GM04504 (cell line): ENCODE measurements at regions not wholly inside any gene's neighbourhood (a gene's known extent, or its start where the extent isn't known, plus 50 kb on each side); places are given as distances from the start of the nearest gene placed in this dataset.

Source experiments
- DNase-seq: peaks from one replicate; pipeline ENCODE4 v3.0.0-alpha.2; 2012; ENCODE audit warnings: low read depth

DNA sequence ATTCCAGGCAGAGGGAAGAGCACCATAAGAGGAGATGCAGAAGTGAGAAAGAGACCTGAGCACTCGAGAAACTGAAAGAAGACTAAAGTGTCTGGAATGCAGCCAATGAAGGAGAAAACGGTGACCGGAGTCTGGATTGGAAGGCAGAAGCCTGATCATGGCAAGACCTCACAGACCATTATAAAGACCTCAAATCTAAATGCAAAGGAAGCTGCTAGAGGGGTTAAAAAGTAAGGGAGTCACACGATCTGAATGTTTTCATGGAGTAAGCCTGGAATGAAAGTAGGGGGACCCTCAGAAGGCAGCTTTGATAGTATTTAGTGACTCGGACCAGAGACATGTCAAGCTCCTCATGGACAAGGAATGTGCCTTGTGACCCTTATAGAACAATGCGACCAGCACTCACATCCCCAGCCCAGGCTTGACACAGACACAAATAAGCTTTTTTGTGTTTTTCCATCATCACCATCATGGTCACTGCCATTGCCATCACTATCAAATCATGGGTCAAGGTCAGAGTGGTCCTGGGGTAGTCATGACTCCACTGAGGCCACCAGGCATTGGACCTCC lies 183.6 kb downstream of the SEC16B start:
- no peak for DNase-seq

DNA sequence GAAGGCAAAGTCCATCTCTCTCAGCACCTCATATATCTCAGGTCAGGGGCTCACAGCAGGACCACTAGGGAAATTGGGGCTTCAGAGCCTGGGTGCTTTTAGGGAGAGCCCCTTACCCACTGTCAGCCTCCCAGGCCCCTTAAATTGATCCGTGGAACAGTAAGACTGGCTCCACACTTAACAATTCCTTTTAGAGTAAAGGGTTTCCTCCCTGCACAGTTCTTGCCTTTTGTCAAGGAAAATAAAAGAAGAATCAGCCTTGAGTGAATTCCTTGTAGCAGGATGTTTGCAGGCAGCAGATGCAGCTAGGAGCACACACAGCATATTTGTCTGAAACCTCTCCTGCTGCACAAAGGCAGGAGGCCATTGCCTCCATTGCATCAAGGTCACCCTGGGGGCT lies 184.9 kb downstream of the SEC16B start:
- no peak for DNase-seq

DNA sequence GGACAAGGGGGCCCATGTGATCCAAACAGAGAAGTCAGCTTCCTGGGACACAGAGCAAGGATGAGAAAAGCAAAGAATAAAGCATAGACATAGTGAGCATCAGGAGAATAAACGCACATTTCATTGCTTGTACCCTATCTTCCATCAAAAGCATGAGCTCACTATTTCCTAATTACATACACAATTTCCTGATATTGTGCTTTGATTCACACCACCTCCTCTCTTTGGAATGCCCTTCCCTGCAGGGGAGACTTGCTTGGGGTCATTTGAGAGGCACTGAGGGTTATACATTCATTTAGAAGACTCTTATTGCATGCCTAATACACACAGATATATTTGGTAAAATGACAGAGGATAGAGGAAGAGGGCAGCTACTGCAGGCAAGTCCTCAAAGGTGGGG lies 185.4 kb downstream of the SEC16B start:
- no peak for DNase-seq

DNA sequence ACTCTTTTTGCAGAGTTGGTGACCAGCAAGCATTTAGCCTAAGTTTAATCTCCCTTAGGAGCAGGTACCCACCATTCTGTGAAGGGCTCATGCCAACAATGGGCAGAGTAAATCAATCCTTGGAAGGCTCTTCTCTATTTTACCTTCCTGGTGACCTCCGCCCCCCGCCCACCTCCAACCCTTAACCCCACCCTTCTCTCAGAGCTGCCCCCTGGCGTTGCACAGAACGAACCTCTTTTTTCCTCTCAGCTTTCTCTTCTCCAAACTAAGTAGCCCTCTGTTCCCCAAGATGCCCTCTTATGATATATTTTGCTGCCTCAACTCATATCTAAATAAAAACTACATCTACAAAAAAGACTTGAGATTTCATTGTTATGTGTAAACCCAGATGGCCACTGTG lies 186.8 kb downstream of the SEC16B start:
- DNase-seq: no peak

DNA sequence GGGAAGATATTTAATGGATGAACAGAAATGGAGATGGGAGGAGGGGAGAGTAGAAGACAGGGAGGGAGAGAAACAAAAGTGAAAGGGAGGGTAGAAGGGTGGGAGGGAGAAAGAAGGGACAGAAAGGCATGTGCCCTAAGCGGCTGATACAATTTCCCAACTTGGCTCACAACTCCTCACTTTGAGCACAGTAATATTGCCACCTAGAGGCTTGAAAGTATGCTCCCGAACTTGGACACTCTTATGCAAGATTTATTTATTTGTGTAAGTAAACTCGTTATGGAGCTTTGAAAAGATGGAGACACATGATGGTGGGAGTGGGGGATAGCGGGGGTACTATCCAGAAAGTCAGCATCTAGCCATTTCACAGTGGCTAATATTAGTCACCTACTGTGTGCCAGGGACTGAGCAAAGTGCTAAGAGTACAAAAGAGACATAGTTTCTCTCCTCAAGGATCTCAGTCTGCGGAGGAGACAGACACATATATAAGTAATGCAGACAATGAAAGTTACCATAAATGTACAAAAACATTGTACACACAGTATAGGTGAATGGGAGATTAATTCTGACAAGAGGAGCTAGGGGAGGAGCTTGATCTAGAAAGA lies 189.7 kb downstream of the SEC16B start:
- no peak for DNase-seq

DNA sequence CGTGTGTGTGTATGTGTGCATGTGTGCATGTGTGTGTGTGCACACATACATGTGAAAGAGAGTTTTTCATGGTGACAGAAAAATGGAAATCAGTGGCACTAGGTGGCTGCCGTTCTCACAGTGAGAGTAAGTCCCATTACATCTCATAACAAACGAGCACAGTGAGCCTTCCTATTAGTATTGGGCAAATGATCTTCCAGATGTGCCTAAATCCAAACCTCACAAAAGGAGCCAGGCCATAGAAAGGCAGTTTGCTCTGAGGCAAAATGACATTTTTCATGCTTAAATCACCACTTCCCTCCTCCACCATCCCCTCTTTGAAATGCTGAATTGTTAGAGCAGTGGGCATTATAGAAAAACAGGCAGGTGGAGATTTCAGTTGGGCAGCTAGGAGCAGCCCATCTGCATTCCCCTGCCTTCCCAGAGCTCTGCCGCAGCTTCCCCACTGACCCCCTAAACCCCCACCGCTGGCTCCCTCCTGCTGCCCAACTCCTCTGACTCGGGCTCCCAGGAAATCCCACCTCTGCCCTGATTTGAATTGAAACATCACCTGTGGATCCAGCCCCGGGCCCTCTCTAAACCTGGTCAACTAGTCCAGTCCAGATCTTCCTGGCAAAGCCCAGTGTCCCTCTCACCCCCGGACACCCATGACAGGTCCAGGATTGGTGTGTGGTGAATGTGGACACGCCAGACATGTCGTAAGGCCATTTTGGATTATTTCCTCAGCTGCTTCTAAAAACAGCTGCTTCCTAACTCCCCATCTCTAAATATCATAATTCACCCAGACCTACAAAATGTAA lies 190.5 kb downstream of the SEC16B start:
- DNase-seq: no peak

DNA sequence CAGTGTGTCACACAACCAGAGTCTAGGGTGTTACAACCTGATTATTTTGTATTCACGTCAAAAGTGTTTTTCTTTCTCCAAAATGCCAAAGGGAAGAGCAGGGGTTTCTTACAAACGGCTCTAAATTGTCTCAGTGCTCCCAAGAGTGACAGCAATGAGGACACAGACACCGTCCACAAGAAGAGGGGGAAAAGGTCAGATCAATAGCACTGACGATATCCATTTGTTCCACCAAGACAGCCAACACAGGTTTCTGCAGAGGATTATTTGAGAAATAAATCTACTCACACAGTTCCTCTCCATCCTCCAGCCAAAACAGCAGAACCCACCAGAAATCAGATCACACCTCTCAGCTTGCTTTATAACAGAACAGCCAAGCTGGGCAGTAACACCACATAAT lies 193.9 kb downstream of the SEC16B start:
- DNase-seq: no peak

DNA sequence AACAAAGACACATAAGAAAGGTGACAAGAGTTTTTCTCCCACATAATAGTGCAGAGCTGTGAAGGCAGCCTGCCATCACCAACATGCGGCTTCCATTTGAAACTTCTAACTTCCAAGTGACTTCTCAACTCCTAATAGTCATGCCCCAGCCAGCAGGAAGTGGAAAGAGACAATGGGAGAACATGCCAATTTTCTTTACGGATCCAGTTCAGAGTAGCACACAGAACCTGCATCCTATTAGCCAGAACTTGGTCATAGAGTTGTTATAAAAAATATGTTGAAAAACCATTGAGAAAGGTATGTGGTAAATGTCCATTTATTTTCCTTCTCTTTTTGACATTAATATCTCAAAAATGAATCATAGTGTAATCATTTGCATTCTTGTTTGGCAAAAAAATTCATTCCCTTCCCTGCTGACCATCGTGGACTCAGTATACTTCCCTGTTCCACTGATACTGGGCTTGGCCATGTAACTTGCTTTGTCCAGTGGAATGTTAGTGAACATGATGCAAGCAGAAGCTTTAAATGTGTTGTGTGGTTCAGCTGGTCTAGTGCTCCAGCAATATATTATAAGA lies 197.4 kb downstream of the SEC16B start:
- DNase-seq: no peak

DNA sequence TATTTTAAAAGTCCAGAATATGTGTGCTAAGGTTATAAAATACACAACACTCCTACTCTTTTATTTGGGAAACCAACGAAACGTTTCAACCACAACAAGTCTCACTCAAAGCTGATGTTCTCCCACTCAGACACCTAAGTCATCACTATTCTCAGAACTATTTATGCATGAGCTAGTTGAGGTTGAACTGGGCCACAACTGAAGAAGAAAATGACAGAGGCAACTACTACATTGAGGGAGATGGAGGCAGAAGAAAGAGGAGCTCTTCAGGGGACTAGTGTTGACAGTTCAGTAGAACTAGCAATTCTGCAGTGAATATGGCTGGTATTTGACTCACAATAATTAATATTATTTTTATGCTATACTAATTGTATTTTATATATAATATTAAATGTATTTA lies 198.2 kb downstream of the SEC16B start:
- no peak for DNase-seq

DNA sequence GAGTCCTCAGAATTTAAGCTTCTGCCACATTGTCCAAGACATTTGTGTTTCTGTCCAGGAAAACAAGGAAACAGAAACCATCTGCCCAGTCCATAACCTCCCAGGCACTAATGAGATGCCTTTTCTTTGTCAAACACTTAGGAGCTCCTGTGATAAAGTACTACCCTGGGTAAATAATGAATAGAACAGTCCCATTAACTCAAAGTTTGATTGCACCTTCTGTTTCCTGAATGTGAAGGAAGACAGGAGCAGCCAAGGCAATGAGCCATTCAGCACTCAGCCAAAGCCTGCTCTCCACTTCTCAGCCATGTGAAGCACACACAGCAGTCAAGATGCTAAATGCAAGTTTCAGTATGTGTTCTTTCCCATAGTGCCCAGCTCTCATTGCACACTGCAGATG lies 199.8 kb downstream of the SEC16B start:
- no peak for DNase-seq

DNA sequence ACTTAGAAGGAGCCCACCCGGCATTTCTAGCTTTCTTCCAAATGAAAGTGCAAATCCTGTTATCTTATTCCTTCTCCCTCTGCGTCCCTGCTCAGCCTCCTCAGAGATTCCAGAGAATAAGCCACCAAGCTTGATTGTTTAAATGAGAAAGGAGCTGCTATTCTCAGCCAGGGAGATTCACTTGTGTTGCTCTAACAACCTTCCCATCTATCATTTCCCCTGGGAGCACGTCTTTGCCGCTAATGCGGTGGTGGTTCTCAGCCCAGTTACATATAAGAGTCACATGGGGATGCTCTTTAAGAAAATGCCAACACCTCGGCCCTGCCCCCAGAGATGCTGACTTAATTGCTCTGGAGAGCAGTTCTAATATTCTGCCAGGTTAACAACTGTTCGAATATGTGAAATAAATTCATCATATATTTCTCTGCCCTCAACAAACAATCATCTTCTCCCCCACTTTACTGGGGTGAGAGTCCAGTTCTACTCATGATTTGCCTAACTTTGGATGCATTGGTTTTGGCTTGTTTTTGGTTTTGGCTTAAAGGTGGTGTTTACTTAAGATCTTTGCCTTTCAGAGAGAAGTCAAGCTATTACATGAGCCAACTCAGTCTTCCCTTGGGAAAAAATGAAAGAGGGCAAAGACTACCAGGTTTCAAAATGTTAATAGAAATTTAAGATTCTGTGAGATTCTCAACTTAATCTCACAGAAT lies 213.9 kb downstream of the SEC16B start:
- DNase-seq: no peak

DNA sequence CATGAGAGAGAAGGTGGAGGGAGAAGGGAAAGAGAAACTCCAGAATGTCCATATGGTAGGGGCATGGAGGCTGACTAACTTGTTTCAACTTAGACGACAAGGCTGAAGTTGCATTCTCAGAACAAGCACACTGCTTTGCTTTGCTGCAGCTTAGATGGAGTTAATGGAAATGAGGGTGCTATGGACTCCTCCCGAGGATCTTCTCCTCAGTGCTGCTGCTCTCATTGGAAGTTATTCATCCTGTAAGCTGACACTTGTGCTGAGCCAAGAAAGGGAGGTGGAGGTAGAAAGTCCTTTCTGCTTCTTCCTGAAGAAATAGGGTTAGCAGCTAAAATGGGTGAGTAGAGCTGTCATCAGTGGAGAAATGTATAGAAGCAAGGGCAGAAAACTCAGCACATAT lies 215.3 kb downstream of the SEC16B start:
- DNase-seq: no peak

DNA sequence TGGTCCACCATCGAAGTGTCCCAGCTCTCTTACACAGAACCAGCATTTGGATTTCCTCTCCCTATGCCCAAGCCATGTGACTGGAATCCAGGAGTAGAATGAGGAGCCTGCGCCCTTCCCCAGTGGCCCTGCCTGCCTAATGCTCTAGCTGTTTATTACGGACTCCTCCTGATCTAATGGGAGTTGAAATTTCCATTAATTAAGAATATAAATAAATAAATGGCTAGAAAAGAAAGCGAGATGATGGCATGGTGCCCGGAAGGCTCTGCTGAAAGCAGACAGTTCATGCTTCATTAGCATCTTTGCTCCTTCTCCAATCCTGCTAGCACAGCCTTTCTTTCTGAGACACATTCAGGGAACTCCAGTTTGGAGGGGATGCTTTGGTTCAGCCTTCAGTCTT lies 216.2 kb downstream of the SEC16B start:
- DNase-seq: no peak

DNA sequence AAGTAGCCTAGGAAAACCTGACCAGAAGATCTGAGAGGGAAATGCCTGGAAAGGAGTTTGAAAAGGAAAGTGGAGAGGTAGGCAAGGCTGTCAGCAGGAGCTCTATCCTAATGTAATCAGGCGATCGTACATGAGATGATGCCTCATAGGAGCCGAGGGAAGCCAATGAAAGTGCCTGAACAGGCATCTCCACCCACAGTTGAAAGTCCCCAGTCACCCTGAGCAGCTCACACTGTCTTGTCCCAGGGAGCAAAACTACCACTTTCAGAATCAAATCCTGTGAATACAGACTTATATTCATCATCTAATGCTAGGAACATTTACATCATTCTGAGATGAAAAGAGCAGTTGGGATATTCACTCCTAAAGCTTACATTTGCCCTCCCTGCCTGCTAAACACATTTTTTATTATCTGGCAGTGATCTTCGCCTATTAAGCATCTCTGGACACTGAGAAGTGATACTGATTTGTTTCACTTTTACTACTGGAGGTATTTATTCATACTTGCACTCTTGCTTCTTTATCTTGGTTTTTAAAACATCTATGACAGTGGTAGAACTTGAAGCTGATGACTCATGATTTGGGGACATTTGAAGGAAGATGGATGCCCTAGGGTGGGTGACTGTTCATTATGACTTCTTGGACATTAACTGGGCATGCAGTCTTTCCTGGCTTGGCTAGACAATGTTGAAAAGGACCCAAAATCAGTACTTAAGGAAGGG lies 221.6 kb downstream of the SEC16B start:
- no peak for DNase-seq

DNA sequence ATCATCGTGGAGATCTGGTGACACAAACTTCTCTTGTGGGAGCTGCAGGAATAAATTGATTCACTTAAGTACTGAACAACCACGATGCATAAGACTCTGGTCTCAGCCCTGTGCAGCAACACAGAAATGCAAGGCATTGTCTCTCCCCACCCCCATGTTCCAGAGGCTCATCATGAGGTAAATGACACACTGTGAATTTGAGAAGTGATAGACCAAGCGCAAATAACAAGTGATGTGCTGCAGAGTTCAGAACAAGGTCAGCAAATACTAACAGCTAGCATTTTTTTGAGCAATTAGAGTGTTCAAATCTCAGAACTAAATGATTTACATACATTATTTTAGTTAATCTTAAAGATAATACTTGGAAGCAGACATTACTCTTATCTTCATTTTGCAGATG lies 223.7 kb downstream of the SEC16B start:
- DNase-seq: no peak

DNA sequence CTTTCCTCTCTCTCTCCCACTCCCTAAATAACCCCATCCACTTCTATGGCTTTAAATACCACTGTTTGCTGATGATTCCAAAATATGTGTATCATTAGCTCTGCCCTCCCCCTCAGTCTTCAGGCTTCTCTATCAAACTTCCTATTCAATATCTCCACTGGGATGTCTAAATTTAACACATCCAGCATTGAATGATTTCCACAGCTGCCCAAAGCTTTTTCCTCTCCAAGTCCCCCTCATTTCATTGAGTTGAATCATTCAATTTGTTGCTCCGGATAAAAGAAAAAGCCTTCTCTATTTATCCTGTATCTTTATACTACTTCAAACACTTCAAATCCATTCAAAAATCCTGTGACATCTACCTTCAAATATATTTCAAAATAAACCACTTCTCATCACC lies 225.0 kb downstream of the SEC16B start:
- DNase-seq: no peak

DNA sequence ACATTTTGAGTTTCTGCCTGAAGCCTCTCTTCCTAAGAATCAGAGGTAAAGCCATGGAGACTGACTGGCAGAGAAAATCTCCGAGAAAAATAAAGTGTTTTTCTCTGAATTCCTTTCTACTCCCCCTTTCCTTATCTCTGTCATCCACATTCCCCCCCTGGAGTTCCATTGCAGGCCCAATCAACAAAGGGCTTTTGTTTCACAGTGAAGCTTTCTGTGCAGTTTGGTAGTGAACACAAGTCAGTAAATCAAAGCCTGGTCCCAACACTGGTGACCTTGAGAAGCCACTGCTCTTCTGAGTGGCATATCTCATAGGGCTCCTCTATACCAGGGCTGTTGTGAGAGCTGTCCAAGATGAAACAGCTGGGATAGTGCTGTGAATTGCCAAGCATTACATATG lies 228.4 kb downstream of the SEC16B start:
- no peak for DNase-seq

DNA sequence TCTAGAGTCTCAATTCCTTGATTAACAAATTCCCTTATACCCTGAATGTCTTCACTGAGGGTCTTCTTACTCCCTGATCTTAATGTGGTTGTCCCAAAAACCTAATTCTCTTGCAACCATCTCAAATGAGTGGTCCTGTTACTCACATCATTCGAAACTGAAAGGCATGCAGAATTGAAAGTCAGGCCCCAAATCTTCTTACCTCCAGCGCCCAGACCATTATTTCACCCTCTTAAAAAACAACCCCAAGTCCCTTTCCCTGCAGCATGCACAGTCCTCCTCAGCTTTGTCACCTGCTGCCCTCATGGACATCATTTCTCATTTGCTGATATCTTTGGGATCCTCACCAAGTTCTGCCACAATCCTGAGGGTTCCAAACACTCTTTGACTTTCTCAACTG lies 230.1 kb downstream of the SEC16B start:
- no peak for DNase-seq

DNA sequence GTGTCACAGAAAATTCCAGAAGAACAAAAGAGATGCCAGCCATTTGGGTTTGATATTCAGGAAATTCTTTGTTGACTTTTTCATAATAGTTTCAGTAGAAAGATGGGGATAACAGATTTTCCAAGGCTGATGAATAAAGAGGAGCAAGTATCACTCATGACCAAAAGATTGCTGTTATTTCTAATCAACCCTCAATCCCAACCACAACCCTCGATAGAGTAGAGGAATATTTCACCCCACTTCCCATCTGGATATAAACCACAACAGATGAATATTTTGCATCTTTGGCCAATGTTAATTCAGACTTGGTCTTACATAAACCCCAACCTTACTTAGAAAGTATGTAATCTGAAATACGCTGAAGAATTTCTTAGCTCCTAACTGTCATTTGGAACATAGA lies 232.4 kb downstream of the SEC16B start:
- no peak for DNase-seq

DNA sequence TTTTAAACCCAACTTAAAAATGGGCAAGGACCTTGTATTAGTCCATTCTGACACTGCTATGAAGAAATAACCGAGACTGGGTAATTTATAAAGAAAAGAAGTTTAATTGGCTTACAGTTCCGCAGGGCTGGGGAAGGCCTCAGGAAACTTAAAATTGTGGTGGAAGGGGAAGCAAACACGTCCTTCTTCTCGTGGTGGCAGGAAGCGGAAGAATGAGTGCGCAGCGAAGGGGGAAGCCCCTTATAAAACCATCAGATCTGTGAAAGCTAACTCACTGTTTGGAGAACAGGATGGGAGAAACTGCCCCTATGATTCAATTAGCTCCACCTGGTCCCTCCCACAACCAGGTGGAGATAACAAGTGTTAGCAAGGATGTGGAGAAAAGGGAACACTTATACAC lies 237.7 kb downstream of the SEC16B start:
- DNase-seq: no peak

DNA sequence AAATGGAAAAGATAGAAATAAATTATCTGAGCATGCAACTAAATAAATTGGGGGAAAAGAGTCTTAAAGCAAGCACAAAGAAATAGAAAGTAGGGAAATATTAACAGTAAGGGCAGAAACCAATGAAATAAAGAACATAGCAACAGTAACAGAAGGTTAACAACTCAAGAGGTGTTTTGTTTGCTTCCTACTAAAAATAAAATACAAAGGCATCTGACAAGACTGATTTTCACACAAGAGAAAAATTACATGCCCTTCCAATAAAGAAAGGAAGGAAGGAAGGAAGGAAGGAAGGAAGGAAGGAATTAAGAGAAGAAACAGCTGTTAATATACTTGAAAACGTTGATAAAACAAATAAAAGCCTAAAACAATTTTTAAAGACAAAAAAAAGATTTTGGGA lies 240.2 kb downstream of the SEC16B start:
- no peak for DNase-seq

DNA sequence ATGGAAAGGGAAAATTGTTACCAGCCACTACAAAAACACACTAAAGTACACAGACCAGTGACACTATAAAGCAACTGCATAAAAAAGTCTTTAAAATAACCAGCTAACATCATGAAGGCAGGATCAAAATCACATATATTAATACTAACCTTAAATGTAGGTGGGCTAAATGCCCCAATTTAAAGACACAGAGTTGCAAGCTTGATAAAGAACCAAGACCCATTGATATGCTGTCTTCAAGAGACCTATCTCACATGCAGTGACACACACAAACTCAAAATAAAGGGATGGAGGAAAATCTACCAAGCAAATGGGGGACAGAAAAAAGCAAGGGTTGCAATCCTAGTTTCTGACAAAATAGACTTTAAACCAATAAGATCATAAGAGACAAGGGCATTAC lies 246.3 kb downstream of the SEC16B start:
- DNase-seq: no peak
